Vagina (tissue), 2 donors: ENCODE measurements at regions not wholly inside any gene's neighbourhood (a gene's known extent, or its start where the extent isn't known, plus 50 kb on each side); places are given as distances from the start of the nearest gene placed in this dataset.

Experiments
- DNase-seq, 2 donors: peaks; one replicate each; pipeline ENCODE4 v3.0.0-alpha.2; 2017; ENCODE audit errors: extremely low spot score in 2 of 2
- H3K27ac ChIP-seq: fragments of 200-600 bp; sonication (generic); one replicate; pipeline ENCODE4 v1.5.1; 2019
- H3K27me3 ChIP-seq: fragments of 200-600 bp; sonication (generic); one replicate; pipeline ENCODE4 v1.5.1; 2019
- H3K36me3 ChIP-seq, 2 donors: fragments of 200-600 bp; sonication (generic); one replicate each; pipeline ENCODE4 v1.5.1; 2017 to 2019
- H3K4me1 ChIP-seq: fragments of 200-600 bp; sonication (generic); one replicate; pipeline ENCODE4 v1.5.1; 2019
- H3K4me3 ChIP-seq, 2 donors: fragments of 200-600 bp; sonication (generic); 1 replicate in 1 of 2; 2 replicates in 1 of 2; pipeline ENCODE4 v1.5.1; 2016 to 2019
- H3K9me3 ChIP-seq: fragments of 200-600 bp; sonication (generic); one replicate; pipeline ENCODE4 v1.5.1; 2019
- CTCF ChIP-seq, 3 experiments: fragments of 450-650 bp in 2 of 3; fragments of 200-600 bp in 1 of 3; sonication (generic) in 1 of 3; IDR thresholded peaks; one replicate each; pipeline ENCODE4 v1.5.1; 2017 to 2019; ENCODE audit warnings: antibody characterized with exemption in 3 of 3, mild to moderate bottlenecking in 2 of 3, moderate library complexity in 2 of 3
- POLR2A ChIP-seq, 2 donors: fragments of 450-650 bp; IDR thresholded peaks; one replicate each; pipeline ENCODE4 v1.6.1; 2017; ENCODE audit warnings: antibody characterized with exemption in 2 of 2, mild to moderate bottlenecking in 2 of 2, moderate library complexity in 2 of 2
- POLR2AphosphoS5 ChIP-seq, 2 donors: sonication (generic); formaldehyde crosslinking; IDR thresholded peaks; one replicate each; pipeline ENCODE4 v1.9.0; 2017; ENCODE audit warnings: antibody characterized with exemption in 2 of 2, mild to moderate bottlenecking in 2 of 2, low read depth in 1 of 2; ENCODE audit not compliant: insufficient read depth in 1 of 2
- intact Hi-C: fragments of 100-400 bp; cut with DNase I; formaldehyde crosslinking; loops from one replicate; pipeline ENCODE4 v1.15.1; 2023

- DNase-seq, result no peak
- no peaks in the 10 kb centered on the region for H3K9me3 ChIP-seq
- H3K4me3 ChIP-seq, result no peak overlapping the region
- H3K4me1 ChIP-seq, result no peaks in the 10 kb centered on the region
- H3K36me3 ChIP-seq, result no peaks in the 10 kb centered on the region
- no peak for TF ChIP-seq POLR2A (IDR thresholded peaks at IDR 0.05)
- TF ChIP-seq POLR2AphosphoS5 (IDR thresholded peaks at IDR 0.05; ENCODE audit: insufficient read depth in 1 of 2, low read depth in 1 of 2), result no peak
- TF ChIP-seq CTCF (IDR thresholded peaks at IDR 0.05), result no peak
- H3K27ac ChIP-seq, result no peak overlapping the region
- H3K27me3 ChIP-seq, result no peaks in the 10 kb centered on the region
- intact Hi-C loops, result no loop called here
Observed at GRCh38 chr2:118169359-118170005, 81.2 kb downstream of the INSIG2 start.

GRCh38 chr2:118168615-118169014, 80.3 kb downstream of the INSIG2 start:
- Histone ChIP-seq H3K4me3 (no peak overlapping the region), H3K4me1 (no peaks in the 10 kb centered on the region), H3K27ac (no peak overlapping the region), H3K27me3 (no peaks in the 10 kb centered on the region), H3K36me3 (no peaks in the 10 kb centered on the region), H3K9me3 (no peaks in the 10 kb centered on the region)
- DNase-seq, result no peak
- intact Hi-C loops, result no loop called here
- TF ChIP-seq POLR2AphosphoS5 (IDR thresholded peaks at IDR 0.05; ENCODE audit: insufficient read depth in 1 of 2, low read depth in 1 of 2), result no peak
- no peak for TF ChIP-seq CTCF (IDR thresholded peaks at IDR 0.05)
- TF ChIP-seq POLR2A (IDR thresholded peaks at IDR 0.05), result no peak

- no peak for DNase-seq
- intact Hi-C loops, result no loop called here
- TF ChIP-seq POLR2AphosphoS5 (IDR thresholded peaks at IDR 0.05; ENCODE audit: insufficient read depth in 1 of 2, low read depth in 1 of 2), result no peak
- TF ChIP-seq POLR2A (IDR thresholded peaks at IDR 0.05), result no peak
- no peak for TF ChIP-seq CTCF (IDR thresholded peaks at IDR 0.05)
Observed at GRCh38 chr2:118167026-118167425, 78.8 kb downstream of the INSIG2 start.

GRCh38 chr2:118166242-118166641, 78.0 kb downstream of the INSIG2 start:
- DNase-seq, result no peak
- intact Hi-C loops, result no loop called here
- Histone ChIP-seq H3K4me1 (no peaks in the 10 kb centered on the region), H3K36me3 (no peaks in the 10 kb centered on the region), H3K27me3 (no peaks in the 10 kb centered on the region), H3K27ac (no peak overlapping the region), H3K4me3 (no peak overlapping the region), H3K9me3 (no peaks in the 10 kb centered on the region)
- TF ChIP-seq CTCF (IDR thresholded peaks at IDR 0.05), result no peak
- TF ChIP-seq POLR2AphosphoS5 (IDR thresholded peaks at IDR 0.05; ENCODE audit: insufficient read depth in 1 of 2, low read depth in 1 of 2), result no peak
- TF ChIP-seq POLR2A (IDR thresholded peaks at IDR 0.05), result no peak

More at GRCh38 chr2:118167026-118167425, 78.8 kb downstream of the INSIG2 start:
- no peak overlapping the region for H3K4me3 ChIP-seq
- H3K9me3 ChIP-seq, result no peaks in the 10 kb centered on the region
- no peaks in the 10 kb centered on the region for H3K27me3 ChIP-seq
- H3K27ac ChIP-seq, result no peak overlapping the region
- no peaks in the 10 kb centered on the region for H3K36me3 ChIP-seq
- H3K4me1 ChIP-seq, result no peaks in the 10 kb centered on the region

- no peaks in the 10 kb centered on the region for H3K9me3 ChIP-seq
- intact Hi-C loops, result no loop called here
- H3K27ac ChIP-seq, result no peak overlapping the region
- DNase-seq, result no peak
- H3K4me1 ChIP-seq, result no peaks in the 10 kb centered on the region
- TF ChIP-seq POLR2AphosphoS5 (IDR thresholded peaks at IDR 0.05; ENCODE audit: insufficient read depth in 1 of 2, low read depth in 1 of 2) (no peak), POLR2A (IDR thresholded peaks at IDR 0.05) (no peak), CTCF (IDR thresholded peaks at IDR 0.05) (no peak)
- H3K4me3 ChIP-seq, result no peak overlapping the region
- H3K27me3 ChIP-seq, result no peaks in the 10 kb centered on the region
- no peaks in the 10 kb centered on the region for H3K36me3 ChIP-seq
Observed at GRCh38 chr2:118165595-118165994, 77.3 kb downstream of the INSIG2 start.
